OCI-LY7 (cell line): ENCODE measurements at regions not wholly inside any gene's neighbourhood (a gene's known extent, or its start where the extent isn't known, plus 50 kb on each side); places are given as distances from the start of the nearest gene placed in this dataset.
A peak's percentile ranks its signal among the peaks of the same experiment; 100 is the strongest.

Experiments
- BruUV-seq: library from RNA; stranded (reverse); fragments of 400-500 nt; replicated peaks from 2 replicates; lab custom pipeline; 2021; lab: Mats Ljungman, UMichigan
- CTCF ChIA-PET: fragments of 300-600 bp; sonication (Branson Sonifier 250); formaldehyde crosslinking; loops from one replicate; lab custom pipeline; 2022; ENCODE audit warnings: antibody characterized with exemption; ENCODE audit not compliant: unreplicated experiment; lab: Charles Lee
- POLR2A ChIA-PET: fragments of 300-600 bp; sonication (Branson Sonifier 250); formaldehyde crosslinking; loops from one replicate; lab custom pipeline; 2022; ENCODE audit warnings: antibody characterized with exemption; lab: Charles Lee
- DNase-seq: peaks from one replicate; pipeline ENCODE4 v3.0.0-alpha.2; 2015; ENCODE audit warnings: low spot score
- H2AFZ ChIP-seq: fragments of 200-600 bp; sonication (generic), shearing (Covaris generic); 2 replicates; pipeline ENCODE4 v1.6.1; 2014; ENCODE audit warnings: mild to moderate bottlenecking, antibody characterized with exemption, low read length, moderate library complexity
- H3K27ac ChIP-seq: fragments of 200-600 bp; sonication (generic); 2 replicates; pipeline ENCODE4 v1.5.1; 2014; ENCODE audit warnings: mixed run types, low read depth, mild to moderate bottlenecking, moderate library complexity, low read length, inconsistent platforms; ENCODE audit not compliant: poor library complexity, severe bottlenecking
- H3K36me3 ChIP-seq: fragments of 200-600 bp; sonication (generic); 2 replicates; pipeline ENCODE4 v1.6.1; 2014; ENCODE audit warnings: mild to moderate bottlenecking, antibody characterized with exemption, low read length, moderate library complexity, mixed read lengths; ENCODE audit not compliant: insufficient read depth
- H3K4me1 ChIP-seq: fragments of 200-600 bp; sonication (generic); 2 replicates; pipeline ENCODE4 v1.5.1; 2014; ENCODE audit warnings: mild to moderate bottlenecking, low read length; ENCODE audit not compliant: insufficient read depth, poor library complexity, severe bottlenecking
- H3K4me2 ChIP-seq: fragments of 200-600 bp; sonication (generic); 2 replicates; pipeline ENCODE4 v1.6.1; 2014; ENCODE audit warnings: mild to moderate bottlenecking, low read length
- H3K4me3 ChIP-seq: fragments of 200-600 bp; sonication (generic); 2 replicates; pipeline ENCODE4 v1.5.1; 2014; ENCODE audit warnings: mild to moderate bottlenecking, low read depth, low read length; ENCODE audit not compliant: poor library complexity, severe bottlenecking
- H3K79me2 ChIP-seq: fragments of 200-600 bp; sonication (generic); 2 replicates; pipeline ENCODE4 v1.6.1; 2016; ENCODE audit warnings: low read depth, mild to moderate bottlenecking, low read length, moderate library complexity, mixed read lengths; ENCODE audit not compliant: insufficient read depth
- H3K9me2 ChIP-seq: fragments of 200-600 bp; sonication (generic); 2 replicates; pipeline ENCODE4 v1.6.1; 2016; ENCODE audit warnings: mild to moderate bottlenecking, low read length, mixed read lengths; ENCODE audit not compliant: insufficient read depth
- H3K9me3 ChIP-seq: fragments of 200-600 bp; sonication (generic); 2 replicates; pipeline ENCODE4 v1.6.1; 2014; ENCODE audit warnings: mild to moderate bottlenecking, mixed run types, low read length, mixed read lengths
- H4K20me1 ChIP-seq: fragments of 200-600 bp; sonication (generic); 2 replicates; pipeline ENCODE4 v1.6.1; 2014; ENCODE audit warnings: mild to moderate bottlenecking, antibody characterized with exemption, low read length, moderate library complexity, mixed read lengths; ENCODE audit not compliant: insufficient read depth
- EZH2phosphoT487 ChIP-seq: fragments of 200-600 bp; sonication (generic); IDR thresholded peaks from 2 replicates; pipeline ENCODE4 v1.6.1; 2018; ENCODE audit warnings: low read depth, borderline replicate concordance, mild to moderate bottlenecking, mixed run types, antibody characterized with exemption, low read length, moderate library complexity, mixed read lengths
- intact Hi-C: fragments of 100-400 bp; cut with micrococcal nuclease; formaldehyde crosslinking; loops from one replicate; pipeline ENCODE4 v1.10.0; 2022; ENCODE audit not compliant: unreplicated experiment
- TF ChIP-seq, protein P1 (sequence below): fragments of 200-600 bp; sonication (generic); conservative IDR thresholded peaks from 2 replicates; pipeline ENCODE4 v1.5.1; 2014; ENCODE audit warnings: mild to moderate bottlenecking, antibody characterized with exemption, low read length, moderate library complexity, mixed read lengths

GRCh38 chr1:3987669-3988235, 87.7 kb upstream of the C1orf174 start:
- POLR2A ChIA-PET, result no interaction called here
- CTCF ChIA-PET, result no interaction called here
- BruUV-seq, result no TSS peak

DNA sequence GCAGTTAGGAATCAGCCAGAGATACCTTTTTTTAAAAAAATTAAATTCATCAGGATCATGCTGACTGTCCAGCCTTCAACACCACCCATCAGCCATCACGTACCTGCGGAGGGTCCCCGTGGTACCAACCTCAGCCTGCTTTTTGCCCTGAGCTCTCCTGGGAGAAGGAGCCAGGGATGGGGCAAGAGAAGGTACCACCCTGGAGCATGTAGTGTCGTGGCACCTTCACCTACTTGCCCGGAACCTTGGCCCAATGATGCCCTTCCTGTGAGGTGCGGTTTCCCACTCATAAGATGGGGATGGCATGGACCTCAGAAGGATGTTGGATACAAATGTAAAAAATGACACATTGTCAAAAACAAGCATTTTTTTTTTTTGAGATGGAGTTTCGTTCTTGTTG, 88.4 kb upstream of the C1orf174 start:
- CTCF ChIA-PET, result no interaction called here
- DNase-seq, result no peak
- peaks cover 6% of the 10 kb centered on the region for H3K4me1 ChIP-seq
- BruUV-seq, result no TSS peak
- H3K9me2 ChIP-seq, result no peaks in the 10 kb centered on the region
- H3K4me3 ChIP-seq, result no peak overlapping the region
- no peaks in the 10 kb centered on the region for H4K20me1 ChIP-seq
- H3K27ac ChIP-seq, result no peak overlapping the region
- intact Hi-C loops, result no loop called here
- H2AFZ ChIP-seq, result no peak overlapping the region
- no peaks in the 10 kb centered on the region for H3K36me3 ChIP-seq
- TF ChIP-seq, protein P1, sequence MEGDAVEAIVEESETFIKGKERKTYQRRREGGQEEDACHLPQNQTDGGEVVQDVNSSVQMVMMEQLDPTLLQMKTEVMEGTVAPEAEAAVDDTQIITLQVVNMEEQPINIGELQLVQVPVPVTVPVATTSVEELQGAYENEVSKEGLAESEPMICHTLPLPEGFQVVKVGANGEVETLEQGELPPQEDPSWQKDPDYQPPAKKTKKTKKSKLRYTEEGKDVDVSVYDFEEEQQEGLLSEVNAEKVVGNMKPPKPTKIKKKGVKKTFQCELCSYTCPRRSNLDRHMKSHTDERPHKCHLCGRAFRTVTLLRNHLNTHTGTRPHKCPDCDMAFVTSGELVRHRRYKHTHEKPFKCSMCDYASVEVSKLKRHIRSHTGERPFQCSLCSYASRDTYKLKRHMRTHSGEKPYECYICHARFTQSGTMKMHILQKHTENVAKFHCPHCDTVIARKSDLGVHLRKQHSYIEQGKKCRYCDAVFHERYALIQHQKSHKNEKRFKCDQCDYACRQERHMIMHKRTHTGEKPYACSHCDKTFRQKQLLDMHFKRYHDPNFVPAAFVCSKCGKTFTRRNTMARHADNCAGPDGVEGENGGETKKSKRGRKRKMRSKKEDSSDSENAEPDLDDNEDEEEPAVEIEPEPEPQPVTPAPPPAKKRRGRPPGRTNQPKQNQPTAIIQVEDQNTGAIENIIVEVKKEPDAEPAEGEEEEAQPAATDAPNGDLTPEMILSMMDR, result no peak
- no peak for TF ChIP-seq EZH2phosphoT487
- 0 out of 2 replicates have a peak, but pooled peaks cover 6% of the 10 kb centered on the region for H3K9me3 ChIP-seq
- H3K4me2 ChIP-seq, result no peak overlapping the region
- no peaks in the 10 kb centered on the region for H3K79me2 ChIP-seq
- POLR2A ChIA-PET, result no interaction called here

More at GRCh38 chr1:3987669-3988235, 87.7 kb upstream of the C1orf174 start:
- Histone ChIP-seq H3K36me3 (no peaks in the 10 kb centered on the region), H3K27ac (no peak overlapping the region), H4K20me1 (no peaks in the 10 kb centered on the region), H3K4me3 (no peak overlapping the region), H3K9me3 (0 out of 2 replicates have a peak, but pooled peaks cover 6% of the 10 kb centered on the region), H2AFZ (no peak overlapping the region), H3K4me1 (peaks cover 6% of the 10 kb centered on the region), H3K4me2 (no peak overlapping the region), H3K9me2 (no peaks in the 10 kb centered on the region), H3K79me2 (no peaks in the 10 kb centered on the region)
- intact Hi-C loops, result no loop called here
- DNase-seq, result peak; percentile 8
- TF ChIP-seq, protein P1, result no peak
- TF ChIP-seq EZH2phosphoT487, result no peak

DNA sequence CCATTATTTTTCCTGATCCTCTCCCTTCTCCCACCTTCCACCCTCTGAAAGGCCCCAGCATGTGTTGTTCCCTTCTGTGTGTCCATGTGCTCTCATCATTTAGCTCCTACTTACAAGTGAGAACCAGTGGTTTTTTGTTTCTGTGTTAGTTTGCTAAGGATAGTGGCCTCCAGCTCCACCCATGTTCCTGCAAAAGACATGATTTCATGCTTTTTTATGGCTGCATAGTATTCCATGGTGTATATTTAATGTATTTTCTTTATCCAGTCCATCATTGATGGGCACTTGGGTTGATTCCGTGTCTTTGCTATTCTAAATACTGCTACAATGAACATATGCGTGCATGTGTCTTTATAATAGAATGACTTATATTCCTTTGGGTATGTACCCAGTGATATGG, 89.4 kb upstream of the C1orf174 start:
- BruUV-seq, result no TSS peak
- POLR2A ChIA-PET, result interaction anchor here (0.6 kb wide), 1 partner anchor 334 kb away, joined by 3 read pairs; no protein-coding TSS in a partner anchor
- H3K79me2 ChIP-seq, result no peaks in the 10 kb centered on the region
- H3K4me3 ChIP-seq, result no peak overlapping the region
- no peaks in the 10 kb centered on the region for H3K36me3 ChIP-seq
- no peak overlapping the region for H3K4me2 ChIP-seq
- no peak overlapping the region for H3K27ac ChIP-seq
- 0 out of 2 replicates have a peak, but pooled peaks cover 6% of the 10 kb centered on the region for H3K9me3 ChIP-seq
- intact Hi-C loops, result no loop called here
- no peaks in the 10 kb centered on the region for H3K9me2 ChIP-seq
- peaks cover 2% of the 10 kb centered on the region for H3K4me1 ChIP-seq
- no peaks in the 10 kb centered on the region for H4K20me1 ChIP-seq
- DNase-seq, result no peak
- TF ChIP-seq EZH2phosphoT487, result no peak
- TF ChIP-seq, protein P1, result no peak
- CTCF ChIA-PET, result no interaction called here
- H2AFZ ChIP-seq, result no peak overlapping the region
